ENCODE measurements at regions not wholly inside any gene's neighbourhood (a gene's known extent, or its start where the extent isn't known, plus 50 kb on each side); places are given as distances from the start of the nearest gene placed in this dataset.

DNA sequence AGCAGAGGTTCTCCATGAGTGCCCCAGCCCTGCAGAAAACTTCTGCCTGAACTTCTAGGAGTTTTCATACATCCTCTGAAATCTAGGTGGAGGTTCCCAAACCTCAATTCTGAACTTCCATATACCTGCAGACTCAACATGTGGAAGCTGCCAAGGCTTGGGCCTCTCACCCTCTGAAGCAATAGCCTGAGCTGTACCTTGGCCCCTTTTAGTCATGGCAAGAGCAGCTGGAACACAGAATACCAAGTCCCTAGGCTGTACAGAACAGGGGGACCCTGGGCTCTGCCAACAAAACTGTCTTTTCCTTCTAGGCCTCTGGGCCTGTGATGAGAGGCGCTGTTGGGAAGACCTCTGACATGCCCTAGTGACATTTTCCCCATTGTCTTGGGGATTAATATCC lies 494.3 kb upstream of the FOXG1 start:
- H3K27ac ChIP-seq (ENCODE audit: low read length) = no peak overlapping the region
- no peak for DNase-seq
- no peaks in the 10 kb centered on the region for H3K27me3 ChIP-seq (ENCODE audit: control insufficient read depth, insufficient read depth, low read length)
- no peaks in the 10 kb centered on the region for H3K4me1 ChIP-seq (ENCODE audit: control insufficient read depth, insufficient read depth, low read length)
- no peak overlapping the region for H3K4me3 ChIP-seq (ENCODE audit: low read length)
- H3K9me3 ChIP-seq (ENCODE audit: control insufficient read depth, low read depth, low read length) = no peaks in the 10 kb centered on the region
- WGBS (ENCODE audit: insufficient coverage, low lambda C conversion rate) = no CpG with 5 or more reads among the region's 1 CpG
- no peaks in the 10 kb centered on the region for H3K36me3 ChIP-seq (ENCODE audit: control insufficient read depth, insufficient read depth, low read length)

DNA sequence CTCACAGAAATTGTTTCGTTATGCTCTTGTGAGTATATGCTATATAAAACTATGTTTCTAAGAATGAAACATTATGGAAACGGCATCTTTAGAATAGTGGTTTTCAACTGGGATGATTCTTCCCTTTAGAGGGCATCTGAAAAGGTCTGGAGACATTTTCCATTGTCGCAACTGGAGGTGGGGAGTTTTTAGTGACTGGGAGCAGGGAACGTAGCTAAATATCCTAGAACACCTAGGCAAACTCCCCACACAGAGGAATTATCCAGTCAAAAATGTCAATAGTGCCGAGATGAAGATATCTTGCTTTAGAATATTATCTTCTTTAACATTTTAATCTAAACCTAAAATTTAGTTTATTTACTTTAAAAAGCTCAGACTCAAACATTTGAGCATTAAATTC lies 486.1 kb upstream of the FOXG1 start:
- H3K9me3 ChIP-seq (ENCODE audit: control insufficient read depth, low read depth, low read length) = no peaks in the 10 kb centered on the region
- DNase-seq = no peak
- H3K4me1 ChIP-seq (ENCODE audit: control insufficient read depth, insufficient read depth, low read length) = no peaks in the 10 kb centered on the region
- H3K36me3 ChIP-seq (ENCODE audit: control insufficient read depth, insufficient read depth, low read length) = no peaks in the 10 kb centered on the region
- H3K4me3 ChIP-seq (ENCODE audit: low read length) = no peak overlapping the region
- no peaks in the 10 kb centered on the region for H3K27me3 ChIP-seq (ENCODE audit: control insufficient read depth, insufficient read depth, low read length)
- 100% methylated on average over 2 of the region's 5 CpGs for WGBS (ENCODE audit: insufficient coverage, low lambda C conversion rate)
- H3K27ac ChIP-seq (ENCODE audit: low read length) = no peak overlapping the region

DNA sequence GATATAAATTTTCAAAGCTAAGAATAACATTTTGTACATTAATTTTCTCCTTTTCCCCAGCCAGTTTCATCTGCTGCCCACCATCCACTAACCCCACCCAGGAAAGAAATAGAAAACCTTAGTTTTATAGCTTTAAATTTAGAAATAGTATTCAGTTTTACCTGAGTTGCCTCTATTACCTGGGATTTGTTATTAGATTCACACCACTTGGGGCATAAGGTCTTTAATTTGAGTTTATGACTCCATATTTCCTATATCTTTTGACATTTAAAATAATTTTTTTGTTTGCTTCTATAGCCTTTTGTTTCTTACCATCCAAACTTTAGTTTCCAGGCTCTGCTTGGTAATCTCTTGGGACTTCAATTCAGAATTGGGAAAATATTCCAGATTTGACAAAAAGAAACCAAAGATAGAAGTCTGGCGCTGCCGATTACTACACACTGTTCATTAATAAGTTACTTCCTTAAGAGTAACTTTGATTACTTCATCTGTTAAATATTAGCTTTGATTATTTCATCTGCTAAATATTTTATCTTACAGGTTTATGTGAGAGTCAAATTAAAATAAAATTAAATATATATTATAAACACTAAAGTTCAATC lies 485.5 kb upstream of the FOXG1 start:
- H3K27me3 ChIP-seq (ENCODE audit: control insufficient read depth, insufficient read depth, low read length) = no peaks in the 10 kb centered on the region
- H3K4me3 ChIP-seq (ENCODE audit: low read length) = no peak overlapping the region
- DNase-seq = no peak
- H3K9me3 ChIP-seq (ENCODE audit: control insufficient read depth, low read depth, low read length) = no peaks in the 10 kb centered on the region
- WGBS (ENCODE audit: insufficient coverage, low lambda C conversion rate) = 70% methylated on average over 2 of the region's 2 CpGs
- H3K4me1 ChIP-seq (ENCODE audit: control insufficient read depth, insufficient read depth, low read length) = no peaks in the 10 kb centered on the region
- no peaks in the 10 kb centered on the region for H3K36me3 ChIP-seq (ENCODE audit: control insufficient read depth, insufficient read depth, low read length)
- H3K27ac ChIP-seq (ENCODE audit: low read length) = no peak overlapping the region

DNA sequence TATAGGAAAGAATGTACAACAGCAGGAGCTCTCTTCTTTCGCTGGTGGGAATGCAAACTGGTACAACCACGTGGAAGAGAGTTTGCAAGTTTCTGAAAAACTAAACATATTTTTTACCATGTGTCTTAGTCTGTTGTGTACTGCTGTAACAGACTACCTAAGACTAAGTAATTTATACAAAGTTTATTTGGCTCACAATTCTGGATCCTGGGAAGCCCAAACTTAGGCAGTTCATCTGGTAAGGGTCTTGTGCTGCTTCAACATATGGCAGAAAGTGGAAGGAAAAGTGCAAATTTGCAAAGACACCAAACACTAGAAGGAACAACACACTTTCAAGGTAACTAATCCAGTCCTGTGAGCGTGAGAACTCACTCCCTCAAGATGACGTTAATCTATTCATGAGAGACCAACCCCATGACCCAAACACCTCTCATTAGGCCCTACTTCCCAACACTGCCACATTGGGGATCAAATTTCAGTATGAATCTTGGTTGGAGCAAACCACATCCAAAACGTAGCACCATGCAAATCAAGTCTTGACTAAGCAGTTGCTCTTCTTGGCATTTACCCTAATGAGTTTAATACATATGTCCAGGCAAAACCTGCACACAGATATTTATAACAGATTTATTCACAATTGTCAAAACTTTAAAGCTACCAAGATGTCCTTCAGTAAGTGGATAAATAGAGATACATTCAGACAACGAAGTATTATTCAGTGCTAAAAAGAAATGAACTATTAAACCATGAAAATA lies 481.9 kb upstream of the FOXG1 start:
- H3K4me1 ChIP-seq (ENCODE audit: control insufficient read depth, insufficient read depth, low read length) = no peaks in the 10 kb centered on the region
- no peak overlapping the region for H3K27ac ChIP-seq (ENCODE audit: low read length)
- H3K36me3 ChIP-seq (ENCODE audit: control insufficient read depth, insufficient read depth, low read length) = no peaks in the 10 kb centered on the region
- no peaks in the 10 kb centered on the region for H3K27me3 ChIP-seq (ENCODE audit: control insufficient read depth, insufficient read depth, low read length)
- WGBS (ENCODE audit: insufficient coverage, low lambda C conversion rate) = no CpG with 5 or more reads among the region's 6 CpGs
- H3K4me3 ChIP-seq (ENCODE audit: low read length) = no peak overlapping the region
- no peak for DNase-seq
- H3K9me3 ChIP-seq (ENCODE audit: control insufficient read depth, low read depth, low read length) = no peaks in the 10 kb centered on the region

DNA sequence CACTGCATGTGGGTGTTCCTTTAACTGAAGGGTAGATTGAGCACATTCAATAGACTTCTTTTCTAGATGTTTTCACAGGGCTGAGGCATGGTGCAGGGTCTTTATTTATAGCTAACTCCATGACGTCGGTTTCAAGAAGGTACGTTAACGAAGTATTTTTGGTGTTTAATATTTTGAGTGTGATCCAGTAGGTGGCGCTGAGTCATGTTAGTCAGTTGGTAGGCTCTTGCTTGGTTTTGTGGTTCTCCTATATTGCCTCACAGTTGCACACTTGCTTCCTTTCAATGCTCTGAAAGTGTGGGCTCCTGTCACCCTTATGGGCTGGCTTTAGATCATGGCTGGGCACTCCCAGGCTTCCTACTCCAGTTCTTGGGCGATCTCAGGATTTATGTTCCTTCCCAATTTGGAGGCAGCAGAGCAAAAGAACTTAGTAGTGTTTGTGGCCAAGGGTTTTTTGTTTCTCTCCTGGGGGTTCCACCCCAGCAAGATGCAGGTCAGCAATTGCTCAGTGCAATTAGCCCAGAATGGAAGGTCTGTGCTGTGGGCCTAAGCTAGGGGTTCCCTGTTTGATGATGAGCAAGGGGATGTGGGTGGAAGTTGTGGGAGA lies 471.6 kb upstream of the FOXG1 start:
- Histone ChIP-seq H3K4me3 (ENCODE audit: low read length) (no peak overlapping the region), H3K27ac (ENCODE audit: low read length) (no peak overlapping the region), H3K4me1 (ENCODE audit: control insufficient read depth, insufficient read depth, low read length) (no peaks in the 10 kb centered on the region), H3K27me3 (ENCODE audit: control insufficient read depth, insufficient read depth, low read length) (no peaks in the 10 kb centered on the region), H3K36me3 (ENCODE audit: control insufficient read depth, insufficient read depth, low read length) (no peaks in the 10 kb centered on the region), H3K9me3 (ENCODE audit: control insufficient read depth, low read depth, low read length) (no peaks in the 10 kb centered on the region)
- WGBS (ENCODE audit: insufficient coverage, low lambda C conversion rate) = no CpG with 5 or more reads among the region's 6 CpGs
- no peak for DNase-seq

DNA sequence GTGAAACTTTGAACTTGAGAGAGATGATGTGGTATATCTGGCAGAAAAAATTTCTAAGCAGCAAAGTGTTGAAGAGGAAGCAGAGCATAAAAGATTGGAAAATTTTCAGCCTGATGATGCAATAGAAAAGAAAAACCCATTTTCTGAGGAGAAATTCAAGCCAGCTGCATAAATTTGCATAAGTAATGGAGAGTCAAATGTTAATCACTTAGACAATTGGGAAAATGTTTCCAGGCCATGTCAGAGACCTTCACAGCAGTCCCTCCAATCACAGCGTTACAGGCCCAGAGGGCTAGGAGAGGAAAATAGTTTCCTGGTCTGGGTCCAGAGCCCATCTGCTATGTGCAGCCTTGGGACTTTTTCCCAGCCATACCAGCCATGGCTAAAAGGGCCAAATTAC lies 469.0 kb upstream of the FOXG1 start:
- Histone ChIP-seq H3K36me3 (ENCODE audit: control insufficient read depth, insufficient read depth, low read length) (no peaks in the 10 kb centered on the region), H3K27ac (ENCODE audit: low read length) (no peak overlapping the region), H3K4me3 (ENCODE audit: low read length) (no peak overlapping the region), H3K9me3 (ENCODE audit: control insufficient read depth, low read depth, low read length) (no peaks in the 10 kb centered on the region), H3K4me1 (ENCODE audit: control insufficient read depth, insufficient read depth, low read length) (no peaks in the 10 kb centered on the region), H3K27me3 (ENCODE audit: control insufficient read depth, insufficient read depth, low read length) (no peaks in the 10 kb centered on the region)
- no peak for DNase-seq
- WGBS (ENCODE audit: insufficient coverage, low lambda C conversion rate) = no CpG with 5 or more reads among the region's 1 CpG

DNA sequence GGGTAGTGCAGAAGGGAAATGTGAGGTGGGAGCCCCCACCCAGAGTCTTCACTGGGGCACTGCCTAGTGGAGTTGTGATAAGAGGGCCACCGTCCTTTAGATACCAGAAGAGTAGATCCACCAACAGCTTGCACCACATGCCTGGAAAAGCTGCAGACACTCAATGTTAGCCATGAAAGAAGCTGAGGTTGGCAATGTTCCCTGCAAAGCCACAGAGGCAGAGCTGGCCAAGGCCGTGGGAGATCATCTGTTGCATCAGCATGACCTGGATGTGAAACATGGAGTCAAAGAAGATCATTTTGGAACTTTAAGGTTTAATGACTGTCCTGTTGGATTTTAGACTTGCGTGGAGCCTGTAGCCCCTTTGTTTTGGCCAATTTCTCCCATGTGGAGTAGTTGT lies 468.4 kb upstream of the FOXG1 start:
- Histone ChIP-seq H3K4me1 (ENCODE audit: control insufficient read depth, insufficient read depth, low read length) (no peaks in the 10 kb centered on the region), H3K36me3 (ENCODE audit: control insufficient read depth, insufficient read depth, low read length) (no peaks in the 10 kb centered on the region), H3K4me3 (ENCODE audit: low read length) (no peak overlapping the region), H3K9me3 (ENCODE audit: control insufficient read depth, low read depth, low read length) (no peaks in the 10 kb centered on the region), H3K27ac (ENCODE audit: low read length) (no peak overlapping the region), H3K27me3 (ENCODE audit: control insufficient read depth, insufficient read depth, low read length) (no peaks in the 10 kb centered on the region)
- WGBS (ENCODE audit: insufficient coverage, low lambda C conversion rate) = no CpG with 5 or more reads among the region's 3 CpGs
- DNase-seq = no peak

DNA sequence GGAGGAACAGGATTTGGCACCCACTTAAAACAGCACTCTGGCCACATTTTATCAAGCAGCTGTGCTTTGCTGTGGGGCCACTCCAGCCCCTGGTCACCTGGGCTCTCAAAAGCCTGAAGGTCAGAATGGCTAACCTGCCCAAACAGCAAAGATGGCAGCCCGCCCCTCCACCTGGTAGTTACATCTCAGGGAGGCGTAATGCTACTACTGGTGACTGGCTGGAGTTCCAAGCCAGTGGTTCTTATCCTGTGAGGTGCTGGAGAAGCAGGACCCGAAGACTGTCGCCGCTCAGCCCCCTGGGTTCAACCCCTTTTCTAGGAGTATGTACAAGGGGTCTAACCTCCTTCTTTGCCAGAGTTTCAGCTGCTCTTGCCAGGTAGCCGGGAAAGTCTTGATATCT lies 467.4 kb upstream of the FOXG1 start:
- no peaks in the 10 kb centered on the region for H3K27me3 ChIP-seq (ENCODE audit: control insufficient read depth, insufficient read depth, low read length)
- H3K9me3 ChIP-seq (ENCODE audit: control insufficient read depth, low read depth, low read length) = no peaks in the 10 kb centered on the region
- H3K4me1 ChIP-seq (ENCODE audit: control insufficient read depth, insufficient read depth, low read length) = no peaks in the 10 kb centered on the region
- WGBS (ENCODE audit: insufficient coverage, low lambda C conversion rate) = no CpG with 5 or more reads among the region's 6 CpGs
- DNase-seq = no peak
- H3K4me3 ChIP-seq (ENCODE audit: low read length) = no peak overlapping the region
- H3K36me3 ChIP-seq (ENCODE audit: control insufficient read depth, insufficient read depth, low read length) = no peaks in the 10 kb centered on the region
- no peak overlapping the region for H3K27ac ChIP-seq (ENCODE audit: low read length)

DNA sequence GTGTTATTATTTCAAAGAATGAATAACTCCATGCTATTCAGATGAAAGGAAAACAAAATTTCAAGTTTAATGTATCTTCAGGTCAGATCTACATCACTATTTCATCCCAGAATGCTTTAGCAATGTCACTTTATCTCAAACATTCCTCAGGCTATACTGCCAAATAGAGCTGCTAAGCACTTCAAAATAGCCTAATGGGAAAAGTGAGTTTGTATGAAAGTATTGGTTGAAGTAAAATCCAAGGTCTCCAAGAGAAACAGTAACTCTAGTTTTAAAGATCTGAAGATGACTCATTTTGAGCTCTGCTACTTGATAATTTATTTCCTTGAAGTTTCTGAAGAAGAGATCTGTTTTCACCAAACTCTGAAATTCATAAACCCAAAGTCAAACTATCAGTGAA lies 466.2 kb upstream of the FOXG1 start:
- H3K36me3 ChIP-seq (ENCODE audit: control insufficient read depth, insufficient read depth, low read length) = no peaks in the 10 kb centered on the region
- no peaks in the 10 kb centered on the region for H3K4me1 ChIP-seq (ENCODE audit: control insufficient read depth, insufficient read depth, low read length)
- no peak overlapping the region for H3K4me3 ChIP-seq (ENCODE audit: low read length)
- no peak for DNase-seq
- no peaks in the 10 kb centered on the region for H3K9me3 ChIP-seq (ENCODE audit: control insufficient read depth, low read depth, low read length)
- no peaks in the 10 kb centered on the region for H3K27me3 ChIP-seq (ENCODE audit: control insufficient read depth, insufficient read depth, low read length)
- no peak overlapping the region for H3K27ac ChIP-seq (ENCODE audit: low read length)

DNA sequence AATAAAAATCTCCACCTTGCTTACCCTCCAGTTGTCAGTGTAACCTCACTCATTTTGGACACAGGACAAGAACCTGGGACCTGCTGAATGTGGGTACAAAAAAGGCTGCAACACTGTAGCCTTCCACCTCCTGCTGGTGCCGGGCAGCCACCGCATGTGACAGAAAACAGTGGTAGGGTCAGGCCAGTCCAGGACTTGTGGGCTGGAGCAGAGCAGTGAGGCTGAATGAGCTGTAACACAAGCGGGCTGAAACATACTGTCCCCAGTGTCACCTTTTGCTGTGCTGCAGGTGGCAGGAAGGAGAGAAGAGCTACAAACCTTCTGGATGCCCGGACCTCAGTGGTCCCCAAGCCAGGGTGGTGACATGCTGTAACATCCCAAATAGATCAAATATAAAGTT lies 465.4 kb upstream of the FOXG1 start:
- no peak for DNase-seq
- no peaks in the 10 kb centered on the region for H3K9me3 ChIP-seq (ENCODE audit: control insufficient read depth, low read depth, low read length)
- 80% methylated on average over 1 of the region's 4 CpGs for WGBS (ENCODE audit: insufficient coverage, low lambda C conversion rate)
- no peaks in the 10 kb centered on the region for H3K36me3 ChIP-seq (ENCODE audit: control insufficient read depth, insufficient read depth, low read length)
- no peak overlapping the region for H3K4me3 ChIP-seq (ENCODE audit: low read length)
- H3K27ac ChIP-seq (ENCODE audit: low read length) = no peak overlapping the region
- no peaks in the 10 kb centered on the region for H3K4me1 ChIP-seq (ENCODE audit: control insufficient read depth, insufficient read depth, low read length)
- H3K27me3 ChIP-seq (ENCODE audit: control insufficient read depth, insufficient read depth, low read length) = no peaks in the 10 kb centered on the region

DNA sequence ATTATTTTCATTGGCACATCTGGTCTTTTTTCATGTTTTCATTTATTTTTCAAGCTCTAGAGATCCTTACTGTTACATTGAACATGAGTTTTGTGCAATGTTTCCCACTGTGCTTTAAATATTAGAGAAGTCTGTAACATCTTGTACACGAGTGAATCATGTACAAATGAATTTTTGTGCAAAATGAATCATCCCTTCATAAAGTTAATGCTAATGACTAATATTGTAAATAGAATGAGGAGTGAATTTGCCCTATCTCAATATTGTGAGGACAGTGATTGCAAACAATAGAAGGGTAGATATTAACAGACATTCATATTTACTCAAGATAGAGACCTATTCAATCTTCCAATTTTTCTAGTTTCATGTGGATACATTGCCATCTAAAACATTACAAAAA lies 463.3 kb upstream of the FOXG1 start:
- no peak for DNase-seq
- Histone ChIP-seq H3K36me3 (ENCODE audit: control insufficient read depth, insufficient read depth, low read length) (no peaks in the 10 kb centered on the region), H3K4me1 (ENCODE audit: control insufficient read depth, insufficient read depth, low read length) (no peaks in the 10 kb centered on the region), H3K4me3 (ENCODE audit: low read length) (no peak overlapping the region), H3K27me3 (ENCODE audit: control insufficient read depth, insufficient read depth, low read length) (no peaks in the 10 kb centered on the region), H3K9me3 (ENCODE audit: control insufficient read depth, low read depth, low read length) (no peaks in the 10 kb centered on the region), H3K27ac (ENCODE audit: low read length) (no peak overlapping the region)
- no CpG with 5 or more reads among the region's 1 CpG for WGBS (ENCODE audit: insufficient coverage, low lambda C conversion rate)

All from large intestine (tissue), 3 donors.